Cardiac muscle cell (in vitro differentiated cells and primary cell): ENCODE measurements at regions not wholly inside any gene's neighbourhood (a gene's known extent, or its start where the extent isn't known, plus 50 kb on each side); places are given as distances from the start of the nearest gene placed in this dataset.

ENCODE experiments used
- DNase-seq, 2 donors: peaks; one replicate each; pipeline versions ENCODE4 v3.0.0 to v3.0.0-alpha.2; 2010 to 2017; ENCODE audit warnings: low read depth in 1 of 2, low spot score in 1 of 2
- H3K27ac ChIP-seq: fragments of 200-600 bp; sonication (generic); 2 replicates; pipeline ENCODE4 v1.5.1; 2016
- H3K27me3 ChIP-seq: fragments of 200-600 bp; sonication (generic); 2 replicates; pipeline ENCODE4 v1.6.0; 2016; ENCODE audit warnings: control low read depth
- H3K36me3 ChIP-seq: fragments of 200-600 bp; sonication (generic); 2 replicates; pipeline ENCODE4 v1.5.1; 2016; ENCODE audit warnings: control low read depth
- H3K4me1 ChIP-seq: fragments of 200-600 bp; sonication (generic); 2 replicates; pipeline ENCODE4 v1.8.1; 2017; ENCODE audit warnings: low read depth, mild to moderate bottlenecking, mixed run types
- H3K4me3 ChIP-seq: fragments of 200-600 bp; sonication (generic); 2 replicates; pipeline ENCODE4 v1.5.1; 2016; ENCODE audit warnings: mild to moderate bottlenecking
- H3K9me3 ChIP-seq: fragments of 200-600 bp; sonication (generic); 2 replicates; pipeline ENCODE4 v1.5.1; 2017; ENCODE audit warnings: low read depth, mild to moderate bottlenecking, control low read depth
- TF ChIP-seq, protein P1 (sequence below): IDR thresholded peaks from 2 replicates; pipeline ENCODE4 v1.5.1; 2012; ENCODE audit warnings: low read depth, mild to moderate bottlenecking, low read length

- no peaks in the 10 kb centered on the region for H3K36me3 ChIP-seq
- no peak overlapping the region for H3K4me3 ChIP-seq
- H3K27me3 ChIP-seq: no peaks in the 10 kb centered on the region
- no peaks in the 10 kb centered on the region for H3K4me1 ChIP-seq
- no peak for DNase-seq
- TF ChIP-seq, protein P1, sequence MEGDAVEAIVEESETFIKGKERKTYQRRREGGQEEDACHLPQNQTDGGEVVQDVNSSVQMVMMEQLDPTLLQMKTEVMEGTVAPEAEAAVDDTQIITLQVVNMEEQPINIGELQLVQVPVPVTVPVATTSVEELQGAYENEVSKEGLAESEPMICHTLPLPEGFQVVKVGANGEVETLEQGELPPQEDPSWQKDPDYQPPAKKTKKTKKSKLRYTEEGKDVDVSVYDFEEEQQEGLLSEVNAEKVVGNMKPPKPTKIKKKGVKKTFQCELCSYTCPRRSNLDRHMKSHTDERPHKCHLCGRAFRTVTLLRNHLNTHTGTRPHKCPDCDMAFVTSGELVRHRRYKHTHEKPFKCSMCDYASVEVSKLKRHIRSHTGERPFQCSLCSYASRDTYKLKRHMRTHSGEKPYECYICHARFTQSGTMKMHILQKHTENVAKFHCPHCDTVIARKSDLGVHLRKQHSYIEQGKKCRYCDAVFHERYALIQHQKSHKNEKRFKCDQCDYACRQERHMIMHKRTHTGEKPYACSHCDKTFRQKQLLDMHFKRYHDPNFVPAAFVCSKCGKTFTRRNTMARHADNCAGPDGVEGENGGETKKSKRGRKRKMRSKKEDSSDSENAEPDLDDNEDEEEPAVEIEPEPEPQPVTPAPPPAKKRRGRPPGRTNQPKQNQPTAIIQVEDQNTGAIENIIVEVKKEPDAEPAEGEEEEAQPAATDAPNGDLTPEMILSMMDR: no peak
- no peak overlapping the region for H3K27ac ChIP-seq
- H3K9me3 ChIP-seq: no peaks in the 10 kb centered on the region
Measured at GRCh38 chr13:34189946-34190345, 372.0 kb downstream of the RFC3 start.

GRCh38 chr13:34201050-34201913 lies 383.3 kb downstream of the RFC3 start:
- Histone ChIP-seq H3K36me3 (no peaks in the 10 kb centered on the region), H3K4me3 (no peak overlapping the region), H3K9me3 (no peaks in the 10 kb centered on the region), H3K27me3 (no peaks in the 10 kb centered on the region), H3K27ac (no peak overlapping the region), H3K4me1 (no peaks in the 10 kb centered on the region)
- DNase-seq: peak in 1 of 2 donors; percentile 88
- TF ChIP-seq, protein P1: no peak

- peak; percentile 31 to 95 for DNase-seq
- peak overlapping the region; percentile 56 for H3K27ac ChIP-seq
- H3K9me3 ChIP-seq: no peaks in the 10 kb centered on the region
Measured at GRCh38 chr13:34207334-34207733, 389.4 kb downstream of the RFC3 start.

DNA sequence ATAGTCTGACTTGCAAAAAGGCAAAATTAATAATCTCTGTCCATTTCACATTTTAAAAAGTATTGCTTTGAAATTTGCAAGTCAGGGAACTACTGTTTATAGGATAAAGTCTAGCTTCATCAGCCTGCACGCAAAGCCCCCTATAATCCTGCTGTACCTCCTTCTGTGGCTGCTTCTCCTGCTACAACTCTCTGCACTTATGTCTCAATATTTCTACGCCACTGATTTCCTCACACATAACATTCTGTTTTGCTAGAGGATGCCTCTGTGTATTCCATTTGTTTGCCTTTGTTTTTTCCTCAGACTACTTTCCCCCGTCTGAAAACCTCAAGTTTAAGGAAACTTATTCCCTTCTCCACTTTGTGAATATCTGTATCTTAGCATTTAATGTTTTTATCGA lies 389.9 kb downstream of the RFC3 start:
- TF ChIP-seq, protein P1: no peak
- Histone ChIP-seq H3K27ac (peak overlapping the region; percentile 56), H3K27me3 (no peaks in the 10 kb centered on the region), H3K36me3 (no peaks in the 10 kb centered on the region), H3K4me3 (no peak overlapping the region), H3K4me1 (peaks cover 6% of the 10 kb centered on the region), H3K9me3 (no peaks in the 10 kb centered on the region)
- peak in 1 of 2 donors; percentile 73 for DNase-seq

More at GRCh38 chr13:34207334-34207733, 389.4 kb downstream of the RFC3 start:
- H3K4me1 ChIP-seq: peaks cover 6% of the 10 kb centered on the region
- H3K4me3 ChIP-seq: no peak overlapping the region
- H3K27me3 ChIP-seq: no peaks in the 10 kb centered on the region
- TF ChIP-seq, protein P1: no peak
- H3K36me3 ChIP-seq: no peaks in the 10 kb centered on the region

DNA sequence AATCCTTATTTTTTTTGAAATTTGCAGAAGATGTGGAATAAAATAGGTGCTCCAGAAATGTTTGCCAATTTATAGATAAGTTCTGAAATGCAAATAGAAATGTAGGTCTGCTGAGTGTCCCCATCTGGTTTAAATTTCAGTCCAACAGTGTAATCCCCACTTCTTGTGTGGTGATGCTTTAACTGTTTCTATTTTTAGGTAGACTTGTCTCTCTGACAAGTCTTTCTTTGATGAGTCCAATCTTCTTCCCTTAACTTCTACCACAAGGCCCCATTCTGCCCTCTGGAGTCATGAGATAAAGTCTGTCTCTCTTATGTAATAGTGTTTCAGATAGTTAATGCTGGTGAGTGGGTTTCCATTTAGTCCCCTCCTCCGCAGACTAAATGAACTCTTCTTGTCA lies 390.4 kb downstream of the RFC3 start:
- Histone ChIP-seq H3K4me3 (no peak overlapping the region), H3K36me3 (no peaks in the 10 kb centered on the region), H3K4me1 (peaks cover 6% of the 10 kb centered on the region), H3K9me3 (no peaks in the 10 kb centered on the region), H3K27ac (peak overlapping the region; percentile 56), H3K27me3 (no peaks in the 10 kb centered on the region)
- TF ChIP-seq, protein P1: no peak
- peak in 1 of 2 donors; percentile 29 for DNase-seq
